Adipocyte (in vitro differentiated cells): ENCODE measurements at regions not wholly inside any gene's neighbourhood (a gene's known extent, or its start where the extent isn't known, plus 50 kb on each side); places are given as distances from the start of the nearest gene placed in this dataset.
A peak's percentile ranks its signal among the peaks of the same experiment; 100 is the strongest.

Experiments used
- DNase-seq: peaks from one replicate; pipeline ENCODE4 v3.0.0-alpha.2; 2015; ENCODE audit warnings: low read depth
- H3K27me3 ChIP-seq: replicated peaks from 2 replicates; pipeline ENCODE4 v1.7.0; 2013; ENCODE audit warnings: mild to moderate bottlenecking, low read length, moderate library complexity; ENCODE audit not compliant: control insufficient read depth, insufficient read depth
- H3K36me3 ChIP-seq: 2 replicates; pipeline ENCODE4 v1.7.0; 2013; ENCODE audit warnings: low read length, mild to moderate bottlenecking, moderate library complexity; ENCODE audit not compliant: control insufficient read depth, insufficient read depth, severe bottlenecking
- H3K4me1 ChIP-seq: 2 replicates; pipeline ENCODE4 v1.7.0; 2013; ENCODE audit warnings: mild to moderate bottlenecking, low read length, moderate library complexity; ENCODE audit not compliant: control insufficient read depth, insufficient read depth
- H3K4me3 ChIP-seq: 2 replicates; pipeline ENCODE4 v1.7.0; 2013; ENCODE audit warnings: mild to moderate bottlenecking, low read length, moderate library complexity
- H3K9ac ChIP-seq: 2 replicates; pipeline ENCODE4 v1.7.0; 2013; ENCODE audit warnings: mild to moderate bottlenecking, low read length, moderate library complexity
- H3K9me3 ChIP-seq: 2 replicates; pipeline ENCODE4 v1.7.0; 2013; ENCODE audit warnings: mild to moderate bottlenecking, low read length, moderate library complexity; ENCODE audit not compliant: control insufficient read depth

DNA sequence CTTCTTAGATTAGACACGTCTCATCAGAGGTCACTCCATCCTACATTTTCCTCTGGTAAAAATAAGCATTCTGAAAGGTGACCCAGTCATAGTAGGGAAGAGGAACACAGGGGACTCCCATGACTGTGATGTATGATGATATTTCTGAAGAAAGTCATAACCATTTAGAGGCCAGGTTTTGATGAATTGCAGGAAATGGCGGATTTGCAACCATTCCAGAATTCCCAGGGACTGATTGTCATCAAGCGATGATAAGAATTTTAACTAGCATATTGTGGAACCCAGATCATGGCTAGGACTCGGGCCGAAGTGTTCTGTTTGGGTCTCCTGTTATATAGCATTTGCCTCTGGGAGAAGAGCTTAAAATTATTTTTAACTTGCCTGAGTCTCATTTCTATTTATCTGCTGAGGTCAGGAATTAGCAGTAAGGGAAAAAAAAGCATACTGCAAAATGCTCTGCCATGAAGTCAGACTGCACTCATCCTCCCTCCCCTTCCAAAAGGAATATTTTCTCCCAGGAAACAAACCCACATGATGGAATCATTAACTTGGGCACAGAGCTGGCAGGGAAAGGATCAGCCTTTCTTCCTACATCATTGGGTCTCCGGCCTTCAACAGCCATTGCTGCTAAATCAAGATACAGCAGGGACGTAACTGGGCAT, 286.7 kb downstream of the HLX start:
- Histone ChIP-seq H3K36me3 (no peaks in the 10 kb centered on the region), H3K4me3 (no peak overlapping the region), H3K27me3 (no peaks in the 10 kb centered on the region), H3K9me3 (no peaks in the 10 kb centered on the region), H3K9ac (no peak overlapping the region), H3K4me1 (peaks cover 37% of the 10 kb centered on the region)
- peak; percentile 2 for DNase-seq

DNA sequence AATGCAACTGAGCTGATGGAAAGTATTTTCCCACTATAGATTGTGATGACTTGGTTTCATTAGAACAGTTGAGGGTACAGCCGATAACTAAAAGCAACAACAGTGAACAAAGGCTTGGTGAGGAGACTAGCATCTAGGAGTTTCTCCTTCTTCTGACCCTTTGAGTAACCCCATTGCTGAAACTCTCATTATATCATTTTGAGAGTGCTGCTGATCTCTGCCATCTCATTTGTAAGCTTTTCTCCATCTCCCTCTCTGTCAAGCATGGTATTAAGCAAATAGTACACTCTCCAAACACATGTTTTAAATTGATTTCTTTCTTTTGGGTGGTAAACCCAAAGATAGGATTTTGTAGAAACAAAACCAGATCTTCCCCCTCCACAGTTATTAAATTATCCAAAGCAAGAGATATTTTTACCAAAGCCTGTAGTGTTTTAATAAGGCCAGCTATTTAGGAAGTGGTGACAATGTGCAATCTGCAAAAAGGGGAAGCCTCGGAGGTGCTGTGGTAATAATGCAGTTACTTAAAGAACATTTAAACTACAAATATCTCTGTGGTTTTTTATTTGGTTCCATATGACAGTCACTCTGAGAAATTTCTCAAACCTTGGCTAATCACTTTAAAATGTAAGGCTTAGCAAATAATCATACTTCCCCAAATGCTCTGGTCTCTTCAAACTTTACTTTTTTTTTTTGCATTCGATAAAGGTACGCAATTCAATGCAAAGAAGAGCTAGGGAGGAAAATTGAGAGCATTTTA, 287.5 kb downstream of the HLX start:
- no peak for DNase-seq
- H3K4me1 ChIP-seq: peaks cover 29% of the 10 kb centered on the region
- H3K4me3 ChIP-seq: no peak overlapping the region
- peaks cover 5% of the 10 kb centered on the region for H3K9me3 ChIP-seq
- H3K27me3 ChIP-seq: no peaks in the 10 kb centered on the region
- H3K9ac ChIP-seq: no peak overlapping the region
- H3K36me3 ChIP-seq: no peaks in the 10 kb centered on the region

DNA sequence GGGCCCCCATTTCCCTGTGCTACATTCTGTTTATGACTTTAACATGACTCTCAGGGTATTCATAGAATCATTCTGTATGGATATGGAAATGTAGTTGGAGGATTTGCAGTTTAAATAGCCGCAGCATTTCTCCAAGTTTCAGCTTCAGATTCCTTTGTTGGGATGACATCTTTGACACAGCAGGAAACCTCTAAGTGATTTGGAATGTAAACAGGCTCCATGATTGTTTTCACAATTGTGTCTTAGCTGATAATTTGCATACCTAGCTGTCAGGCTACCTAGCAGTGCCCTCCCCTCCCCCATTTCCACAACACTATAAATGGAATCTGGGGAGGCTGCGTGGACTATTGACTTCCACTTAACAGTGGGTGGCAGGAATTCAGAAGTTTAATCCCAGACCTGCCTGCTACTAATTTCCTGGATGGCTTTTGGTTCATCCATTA, 290.2 kb downstream of the HLX start:
- H3K36me3 ChIP-seq: no peaks in the 10 kb centered on the region
- no peak overlapping the region for H3K4me3 ChIP-seq
- H3K4me1 ChIP-seq: peaks cover 2% of the 10 kb centered on the region
- H3K9me3 ChIP-seq: peaks cover 7% of the 10 kb centered on the region
- no peak overlapping the region for H3K9ac ChIP-seq
- no peaks in the 10 kb centered on the region for H3K27me3 ChIP-seq
- DNase-seq: peak; percentile 10

DNA sequence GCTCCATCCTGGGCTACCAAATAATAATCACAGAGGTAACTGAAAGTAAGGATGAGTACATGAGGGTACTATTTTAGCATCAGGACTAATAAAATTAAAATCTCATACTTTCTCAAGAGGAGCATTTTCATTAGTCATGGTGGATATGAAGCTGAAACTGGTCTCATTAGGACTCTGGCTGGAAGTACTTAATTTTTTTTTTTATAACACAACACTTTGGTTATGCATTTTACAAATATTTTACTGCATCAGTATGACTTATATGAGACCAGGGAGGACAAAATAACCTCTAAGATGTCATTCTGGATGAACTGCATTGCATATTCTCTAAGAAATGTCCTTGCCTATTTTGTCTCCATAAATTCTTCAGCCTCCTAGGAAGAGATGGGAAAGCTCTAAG, 290.9 kb downstream of the HLX start:
- Histone ChIP-seq H3K9ac (no peak overlapping the region), H3K4me1 (no peaks in the 10 kb centered on the region), H3K36me3 (no peaks in the 10 kb centered on the region), H3K9me3 (peaks cover 7% of the 10 kb centered on the region), H3K27me3 (no peaks in the 10 kb centered on the region), H3K4me3 (no peak overlapping the region)
- no peak for DNase-seq

DNA sequence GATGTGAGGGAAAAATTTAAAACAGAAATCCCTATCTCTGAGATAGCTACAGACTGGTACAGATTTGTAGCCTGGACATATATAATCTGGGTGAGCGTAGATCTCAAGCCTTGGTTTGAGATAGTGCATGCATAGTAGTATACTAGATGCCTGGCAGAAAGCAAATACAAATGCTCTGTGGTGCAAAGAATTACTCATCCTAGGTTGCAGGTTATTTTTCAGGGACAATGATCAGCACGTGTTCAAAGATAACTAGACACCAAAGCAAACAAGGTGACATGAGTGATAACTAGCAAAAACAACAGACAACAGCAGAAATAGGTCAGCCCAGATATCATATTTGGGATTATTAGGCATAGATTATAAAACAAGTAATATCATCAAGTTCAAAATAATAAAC, 292.5 kb downstream of the HLX start:
- Histone ChIP-seq H3K36me3 (no peaks in the 10 kb centered on the region), H3K9ac (no peak overlapping the region), H3K27me3 (no peaks in the 10 kb centered on the region), H3K4me3 (no peak overlapping the region), H3K4me1 (no peaks in the 10 kb centered on the region), H3K9me3 (peaks cover 7% of the 10 kb centered on the region)
- DNase-seq: no peak

DNA sequence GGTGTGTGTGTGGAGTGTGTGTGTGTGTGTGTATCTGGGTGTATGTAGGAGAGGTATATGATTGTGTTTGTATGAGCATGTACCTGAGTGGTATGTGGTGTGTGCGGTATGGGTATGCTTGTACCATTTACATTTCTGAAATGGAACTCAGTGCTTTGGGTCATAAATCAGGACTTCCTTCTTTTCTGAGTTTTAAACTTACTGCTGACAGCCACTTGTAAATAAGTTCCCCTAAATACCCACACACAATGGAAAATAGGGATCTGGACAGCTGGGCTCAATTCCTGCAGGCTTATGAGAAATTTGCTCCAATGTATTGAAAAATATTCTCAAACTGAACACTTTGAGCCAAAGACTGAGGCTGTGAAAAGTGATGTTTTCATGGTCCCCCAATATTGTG, 293.6 kb downstream of the HLX start:
- DNase-seq: no peak
- H3K36me3 ChIP-seq: no peaks in the 10 kb centered on the region

DNA sequence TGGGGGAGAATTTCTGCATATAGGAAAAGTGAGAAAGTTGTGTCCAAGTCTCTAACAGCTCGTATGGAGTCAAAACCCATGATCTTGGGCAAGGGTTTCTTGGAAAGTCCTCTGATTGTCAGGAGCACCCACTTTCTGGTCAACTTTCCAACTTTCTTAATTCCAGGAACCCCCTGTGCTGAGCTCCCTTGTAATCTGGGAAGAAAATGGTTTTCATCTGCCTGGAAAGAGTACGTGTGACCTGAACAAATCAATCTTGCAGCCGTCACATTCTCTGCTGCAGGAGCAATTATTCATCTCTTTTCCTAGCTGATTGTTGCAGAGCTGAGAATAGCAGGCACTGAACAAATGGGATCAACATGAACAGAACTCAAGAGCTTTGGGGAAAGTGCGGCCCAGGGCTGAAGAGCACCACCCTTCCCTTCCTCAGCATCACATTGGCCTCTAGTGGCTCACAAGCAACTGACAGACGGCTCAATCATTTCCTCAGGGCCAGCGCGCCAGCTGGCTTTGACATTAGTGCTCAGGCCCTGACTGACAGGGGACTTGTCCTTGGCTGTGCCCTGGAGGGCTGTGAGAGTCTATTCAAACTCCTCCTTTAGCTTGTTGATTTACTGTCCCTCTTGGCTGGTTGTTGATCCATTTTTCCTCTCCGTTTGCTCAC, 295.2 kb downstream of the HLX start:
- DNase-seq: no peak
- H3K9ac ChIP-seq: no peak overlapping the region
- no peaks in the 10 kb centered on the region for H3K36me3 ChIP-seq

More for the DNA sequence above, 293.6 kb downstream of the HLX start:
- no peaks in the 10 kb centered on the region for H3K4me1 ChIP-seq
- H3K4me3 ChIP-seq: no peak overlapping the region
- peaks cover 7% of the 10 kb centered on the region for H3K9me3 ChIP-seq
- H3K27me3 ChIP-seq: no peaks in the 10 kb centered on the region
- H3K9ac ChIP-seq: no peak overlapping the region

DNA sequence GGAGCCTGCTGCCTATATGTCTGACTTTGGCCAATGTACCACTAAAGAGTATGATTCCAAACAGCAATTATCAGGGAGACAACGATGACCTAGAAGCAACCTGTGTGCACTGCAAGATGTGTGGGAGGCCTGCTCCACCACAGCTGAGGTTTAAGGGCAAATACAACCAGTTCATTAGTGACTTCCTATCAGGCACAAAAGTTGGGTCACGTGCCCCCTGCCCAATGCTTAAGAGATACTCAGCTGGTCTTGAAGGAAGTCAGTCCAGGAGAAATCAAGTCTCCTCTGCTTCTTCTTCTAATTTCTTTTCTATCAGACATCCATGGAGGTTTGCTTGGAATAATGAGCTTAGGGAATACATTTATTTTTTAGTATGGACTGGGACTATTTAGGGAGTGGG, 296.0 kb downstream of the HLX start:
- DNase-seq: no peak
- Histone ChIP-seq H3K4me1 (no peaks in the 10 kb centered on the region), H3K27me3 (no peaks in the 10 kb centered on the region), H3K36me3 (no peaks in the 10 kb centered on the region), H3K9ac (no peak overlapping the region), H3K9me3 (peaks cover 7% of the 10 kb centered on the region), H3K4me3 (no peak overlapping the region)

More for the DNA sequence above, 295.2 kb downstream of the HLX start:
- peaks cover 7% of the 10 kb centered on the region for H3K9me3 ChIP-seq
- H3K27me3 ChIP-seq: no peaks in the 10 kb centered on the region
- no peaks in the 10 kb centered on the region for H3K4me1 ChIP-seq
- no peak overlapping the region for H3K4me3 ChIP-seq

DNA sequence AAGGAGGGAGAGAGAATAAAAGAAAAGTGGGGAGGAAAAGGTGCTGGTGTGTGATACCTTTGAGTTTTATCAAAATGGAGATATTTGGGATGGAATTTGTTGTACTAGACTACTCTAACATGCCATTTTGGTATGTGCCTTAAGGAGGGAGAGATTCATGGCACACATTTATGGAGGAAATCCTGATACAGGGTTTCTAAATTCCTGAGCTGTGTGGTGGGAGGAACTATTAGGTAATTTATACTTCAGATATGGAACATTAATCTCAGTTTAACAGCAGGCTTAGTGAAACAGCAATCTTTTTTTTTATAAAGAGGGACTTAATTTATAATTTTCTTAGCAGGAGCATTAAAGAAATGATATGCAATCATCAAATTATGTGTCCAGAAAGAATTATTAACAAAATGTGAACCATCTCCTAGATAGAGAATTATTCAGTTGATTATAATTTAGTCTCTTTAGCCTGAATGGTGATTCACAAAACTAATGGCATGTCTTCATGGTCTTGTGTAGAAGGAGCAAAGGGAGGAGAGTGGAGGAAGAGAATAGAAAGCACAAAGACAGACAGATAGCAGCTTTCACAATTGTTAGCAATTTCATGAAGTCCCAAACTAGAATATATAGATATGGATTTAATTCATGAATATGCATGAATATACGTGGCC, 301.6 kb downstream of the HLX start:
- no peaks in the 10 kb centered on the region for H3K27me3 ChIP-seq
- no peak for DNase-seq
- no peaks in the 10 kb centered on the region for H3K4me1 ChIP-seq
- no peak overlapping the region for H3K4me3 ChIP-seq
- no peaks in the 10 kb centered on the region for H3K9me3 ChIP-seq
- H3K9ac ChIP-seq: no peak overlapping the region
- H3K36me3 ChIP-seq: no peaks in the 10 kb centered on the region

DNA sequence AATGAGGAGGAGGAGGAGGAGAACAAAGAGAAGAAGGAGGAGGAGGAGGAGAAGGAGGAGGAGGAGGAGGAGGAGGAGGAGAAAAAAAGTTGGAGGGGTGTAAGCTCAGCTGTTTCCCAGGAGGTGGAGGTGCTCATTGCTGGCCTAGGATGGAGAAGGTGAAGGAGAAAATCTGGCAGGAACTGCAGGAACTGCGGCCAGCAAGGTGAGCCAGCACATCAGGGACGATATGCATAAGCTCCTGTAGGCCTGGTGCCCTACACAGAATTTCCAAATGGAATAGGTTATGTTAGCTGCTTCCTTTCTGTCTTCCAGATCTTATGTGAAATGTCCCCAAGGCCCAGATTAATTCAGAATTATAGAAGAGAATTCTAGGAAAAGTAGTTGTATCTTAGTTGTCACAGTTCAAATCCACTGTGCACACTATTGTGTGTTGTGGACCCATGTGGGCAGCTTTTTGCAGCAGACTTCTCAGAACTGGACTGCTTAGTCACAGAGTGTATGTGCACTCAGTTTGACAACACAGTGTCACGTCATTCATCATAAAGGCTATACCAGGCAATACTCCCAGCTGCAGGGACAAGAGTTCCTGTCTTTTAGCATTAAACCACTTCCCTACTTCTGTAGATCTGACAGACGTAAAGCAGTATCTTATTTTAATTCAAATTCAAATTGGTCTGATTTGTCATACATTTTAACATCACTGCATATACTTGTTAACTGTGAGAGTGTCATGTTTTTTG, 303.7 kb downstream of the HLX start:
- no peak for DNase-seq
- Histone ChIP-seq H3K27me3 (no peaks in the 10 kb centered on the region), H3K4me1 (no peaks in the 10 kb centered on the region), H3K36me3 (no peaks in the 10 kb centered on the region), H3K9me3 (no peaks in the 10 kb centered on the region), H3K4me3 (no peak overlapping the region), H3K9ac (no peak overlapping the region)
